OCI-LY7 (cell line): ENCODE measurements at regions not wholly inside any gene's neighbourhood (a gene's known extent, or its start where the extent isn't known, plus 50 kb on each side); places are given as distances from the start of the nearest gene placed in this dataset.

ENCODE experiments used
- CTCF ChIP-seq: fragments of 200-600 bp; sonication (generic); conservative IDR thresholded peaks from 2 replicates; pipeline ENCODE4 v1.5.1; 2014; ENCODE audit warnings: mild to moderate bottlenecking, antibody characterized with exemption, low read length, moderate library complexity, mixed read lengths
- EZH2phosphoT487 ChIP-seq: fragments of 200-600 bp; sonication (generic); IDR thresholded peaks from 2 replicates; pipeline ENCODE4 v1.6.1; 2018; ENCODE audit warnings: low read depth, borderline replicate concordance, mild to moderate bottlenecking, mixed run types, antibody characterized with exemption, low read length, moderate library complexity, mixed read lengths

DNA sequence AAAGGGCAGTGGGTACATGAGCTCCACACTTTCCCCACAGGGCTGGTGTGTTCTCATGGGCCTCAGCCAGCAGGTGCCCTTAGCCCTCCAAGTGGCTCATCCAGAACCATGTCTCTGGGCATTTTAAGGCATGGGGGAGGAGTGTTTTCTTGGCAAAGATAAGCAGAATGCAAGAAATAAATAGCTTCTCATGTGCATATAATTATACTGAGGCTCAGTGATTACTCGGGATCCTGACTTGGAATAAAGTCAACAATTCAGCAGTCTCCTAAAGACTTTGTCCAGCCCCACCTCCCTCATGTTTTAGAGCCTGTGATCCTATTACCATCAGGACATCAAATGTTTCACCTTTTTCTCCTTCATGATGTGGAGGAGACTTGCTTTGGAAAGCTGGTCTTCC is 92.7 kb upstream of the COG2 start:
- TF ChIP-seq CTCF (no peak), EZH2phosphoT487 (no peak)
